H1 (cell line): ENCODE measurements at regions not wholly inside any gene's neighbourhood (a gene's known extent, or its start where the extent isn't known, plus 50 kb on each side); places are given as distances from the start of the nearest gene placed in this dataset.

ENCODE experiments used
- CTCF ChIA-PET: fragments of 300-600 bp; sonication (Branson Sonifier 250); formaldehyde crosslinking; loops from one replicate; lab custom pipeline; 2021; ENCODE audit not compliant: partially characterized antibody; lab: Charles Lee
- POLR2A ChIA-PET: fragments of 300-600 bp; sonication (Branson Sonifier 250); formaldehyde crosslinking; loops from one replicate; lab custom pipeline; 2021; ENCODE audit warnings: inconsistent platforms; ENCODE audit not compliant: partially characterized antibody; lab: Charles Lee
- DNase-seq, 2 experiments: peaks; one replicate each; pipeline versions ENCODE4 v3.0.0 to v3.0.0-alpha.2; 2010 to 2022; ENCODE audit warnings: low spot score in 2 of 2, low read depth in 1 of 2, mixed read lengths in 1 of 2
- FAIRE-seq: peaks from 2 replicates; lab custom pipeline; 2011; peaks lifted over from hg19 to GRCh38; lab: Jason Lieb, UNC
- H2AFZ ChIP-seq: 2 replicates; pipeline ENCODE4 v1.8.1; 2012; ENCODE audit warnings: low read length, inconsistent platforms
- H2AK5ac ChIP-seq: 2 replicates; pipeline ENCODE4 v1.6.1; 2013; ENCODE audit warnings: low read depth, low read length
- H2BK120ac ChIP-seq: replicated peaks from 2 replicates; pipeline ENCODE3; 2013; ENCODE audit warnings: low read depth, low read length, inconsistent platforms
- H2BK12ac ChIP-seq: 2 replicates; pipeline ENCODE4 v1.6.1; 2013; ENCODE audit warnings: low read depth, low read length
- H2BK15ac ChIP-seq: 2 replicates; pipeline ENCODE4 v1.6.1; 2013; ENCODE audit warnings: low read length
- H2BK20ac ChIP-seq: 2 replicates; pipeline ENCODE4 v1.6.1; 2013; ENCODE audit warnings: low read length
- H2BK5ac ChIP-seq: 2 replicates; pipeline ENCODE4 v1.6.1; 2013; ENCODE audit warnings: low read depth, low read length
- H3K14ac ChIP-seq: 2 replicates; pipeline ENCODE4 v1.6.1; 2013; ENCODE audit warnings: inconsistent platforms; ENCODE audit not compliant: insufficient read length
- H3K18ac ChIP-seq: 2 replicates; pipeline ENCODE4 v1.6.1; 2013; ENCODE audit warnings: low read length; ENCODE audit errors: extremely low read depth
- H3K23ac ChIP-seq: 2 replicates; pipeline ENCODE4 v1.6.1; 2013; ENCODE audit warnings: inconsistent platforms; ENCODE audit not compliant: insufficient read length
- H3K23me2 ChIP-seq: 2 replicates; pipeline ENCODE4 v1.6.1; 2013; ENCODE audit warnings: low read depth, low read length
- H3K27ac ChIP-seq: 2 replicates; pipeline ENCODE4 v1.6.1; 2011; ENCODE audit warnings: low read depth, low read length, inconsistent platforms
- H3K27me3 ChIP-seq, 4 experiments: replicated peaks in 1 of 4; 1 replicate in 1 of 4; 2 replicates in 3 of 4; pipeline versions ENCODE4 v1.6.1 to v1.8.1; 2011 to 2013; ENCODE audit warnings: low read length in 3 of 4, mild to moderate bottlenecking in 3 of 4, inconsistent platforms in 2 of 4, mixed read lengths in 2 of 4, moderate library complexity in 1 of 4; ENCODE audit not compliant: control insufficient read depth in 3 of 4, insufficient read depth in 3 of 4; ENCODE audit errors: extremely low read depth in 1 of 4
- H3K36me3 ChIP-seq, 4 experiments: 2 replicates each; pipeline versions ENCODE4 v1.6.1 to v1.8.1; 2011 to 2013; ENCODE audit warnings: mild to moderate bottlenecking in 4 of 4, low read length in 3 of 4, moderate library complexity in 2 of 4, control low read depth in 1 of 4, inconsistent platforms in 1 of 4; ENCODE audit not compliant: insufficient read depth in 4 of 4, control insufficient read depth in 2 of 4
- H3K4ac ChIP-seq: replicated peaks from 2 replicates; pipeline ENCODE3; 2013; ENCODE audit warnings: low read length, low read depth, mixed read lengths, inconsistent platforms; ENCODE audit not compliant: insufficient read length
- H3K4me1 ChIP-seq, 4 experiments: replicated peaks in 1 of 4; 1 replicate in 1 of 4; 2 replicates in 3 of 4; pipeline versions ENCODE4 v1.6.1 to v1.8.1; 2011 to 2013; ENCODE audit warnings: low read length in 3 of 4, inconsistent platforms in 2 of 4, mixed read lengths in 1 of 4; ENCODE audit not compliant: insufficient read depth in 4 of 4, control insufficient read depth in 3 of 4
- H3K4me2 ChIP-seq, 2 experiments: 2 replicates each; pipeline versions ENCODE4 v1.6.1 to v1.8.1; 2011 to 2013; ENCODE audit warnings: low read depth in 2 of 2, low read length in 2 of 2, control low read depth in 1 of 2, inconsistent platforms in 1 of 2, mild to moderate bottlenecking in 1 of 2; ENCODE audit not compliant: insufficient read depth in 1 of 2
- H3K4me3 ChIP-seq, 4 experiments: fragments of 200-600, 300-600 bp in 1 of 4; sonication (generic), shearing (Covaris generic), sonication (Bioruptor Twin) in 1 of 4; 2 replicates each; pipeline versions ENCODE4 v1.5.1 to v1.8.1; 2011 to 2016; ENCODE audit warnings: low read length in 4 of 4, low read depth in 3 of 4, control low read depth in 2 of 4, inconsistent platforms in 2 of 4, mild to moderate bottlenecking in 2 of 4, mixed read lengths in 1 of 4, moderate library complexity in 1 of 4; ENCODE audit not compliant: insufficient read depth in 2 of 4; ENCODE audit errors: extremely low read depth in 1 of 4
- H3K56ac ChIP-seq: replicated peaks from 2 replicates; pipeline ENCODE3; 2013; ENCODE audit warnings: low read depth, mild to moderate bottlenecking, mixed read lengths, low read length, inconsistent platforms; ENCODE audit not compliant: insufficient read length
- H3K79me1 ChIP-seq: 2 replicates; pipeline ENCODE4 v1.6.1; 2013; ENCODE audit warnings: low read depth, low read length, control low read depth
- H3K79me2 ChIP-seq, 2 experiments: 2 replicates each; pipeline versions ENCODE4 v1.6.1 to v1.8.1; 2012 to 2013; ENCODE audit warnings: low read length in 2 of 2, mild to moderate bottlenecking in 2 of 2, inconsistent platforms in 1 of 2; ENCODE audit not compliant: insufficient read depth in 2 of 2, control insufficient read depth in 1 of 2
- H3K9ac ChIP-seq, 4 experiments: replicated peaks in 1 of 4; 1 replicate in 1 of 4; 2 replicates in 3 of 4; pipeline versions ENCODE4 v1.6.1 to v1.8.1; 2011 to 2013; ENCODE audit warnings: low read depth in 3 of 4, low read length in 3 of 4, control low read depth in 2 of 4, mild to moderate bottlenecking in 2 of 4, moderate library complexity in 2 of 4, inconsistent platforms in 1 of 4; ENCODE audit errors: extremely low read depth in 1 of 4
- H3K9me3 ChIP-seq, 2 experiments: 2 replicates each; pipeline versions ENCODE4 v1.6.1 to v1.8.1; 2012 to 2013; ENCODE audit warnings: mild to moderate bottlenecking in 2 of 2, moderate library complexity in 2 of 2, control low read depth in 1 of 2, inconsistent platforms in 1 of 2, low read depth in 1 of 2, low read length in 1 of 2, mixed read lengths in 1 of 2; ENCODE audit not compliant: insufficient read depth in 2 of 2
- H4K20me1 ChIP-seq, 2 experiments: replicated peaks in 1 of 2; 2 replicates each; pipeline versions ENCODE3 to v1.8.1; 2011 to 2013; ENCODE audit warnings: inconsistent platforms in 2 of 2, low read length in 2 of 2, mild to moderate bottlenecking in 1 of 2; ENCODE audit not compliant: insufficient read depth in 2 of 2, control insufficient read depth in 1 of 2
- H4K5ac ChIP-seq: 2 replicates; pipeline ENCODE4 v1.6.1; 2013; ENCODE audit warnings: low read length, low read depth, mixed read lengths, inconsistent platforms; ENCODE audit not compliant: insufficient read length
- H4K8ac ChIP-seq: 2 replicates; pipeline ENCODE4 v1.8.0; 2013; ENCODE audit warnings: mild to moderate bottlenecking, moderate library complexity, low read length, inconsistent platforms; ENCODE audit not compliant: insufficient read depth; ENCODE audit errors: extremely low read depth
- H4K91ac ChIP-seq: replicated peaks from 2 replicates; pipeline ENCODE3; 2013; ENCODE audit warnings: low read length, mixed read lengths, inconsistent platforms; ENCODE audit not compliant: insufficient read length
- ASH2L ChIP-seq: fragments of 200-600, 300-600 bp; sonication (generic); IDR thresholded peaks from one replicate; pipeline ENCODE4 v1.7.1; 2017; ENCODE audit warnings: low read length
- CBX8 ChIP-seq: fragments of 300-800, 300-1000 bp; sonication (generic); IDR thresholded peaks from 2 replicates; pipeline ENCODE4 v1.7.1; 2016; ENCODE audit warnings: low read depth, low read length, borderline replicate concordance
- CHD2 ChIP-seq: IDR thresholded peaks from 2 replicates; pipeline ENCODE4 v1.6.1; 2012; ENCODE audit warnings: low read length, improper control_type of control experiment
- EGR1 ChIP-seq: IDR thresholded peaks from 2 replicates; pipeline ENCODE4 v1.6.1; 2011; ENCODE audit warnings: low read depth, low read length, borderline replicate concordance
- EZH2 ChIP-seq: fragments of 200-600 bp; sonication (generic); IDR thresholded peaks from 2 replicates; pipeline ENCODE4 v1.7.1; 2012; ENCODE audit warnings: low read depth, mild to moderate bottlenecking, moderate library complexity, low read length, inconsistent platforms; ENCODE audit not compliant: severe bottlenecking
- POLR2AphosphoS5 ChIP-seq: IDR thresholded peaks from 2 replicates; pipeline ENCODE4 v1.6.1; 2011; ENCODE audit warnings: low read depth, low read length
- RNF2 ChIP-seq: fragments of 200-900, 300-1000 bp; sonication (generic); IDR thresholded peaks from 2 replicates; pipeline ENCODE4 v1.7.1; 2016; ENCODE audit warnings: borderline replicate concordance, low read depth, mild to moderate bottlenecking, antibody characterized with exemption, low read length; ENCODE audit not compliant: poor library complexity, severe bottlenecking; ENCODE audit errors: missing control alignments
- SRF ChIP-seq: IDR thresholded peaks from 2 replicates; pipeline ENCODE4 v1.6.1; 2011; ENCODE audit warnings: mild to moderate bottlenecking, low read depth, low read length, moderate library complexity
- SUZ12 ChIP-seq: fragments of 200-600 bp; sonication (generic); IDR thresholded peaks from 2 replicates; pipeline ENCODE4 v1.6.1; 2012; ENCODE audit warnings: mild to moderate bottlenecking, inconsistent platforms, low read length, moderate library complexity, mixed read lengths
- TAF1 ChIP-seq: IDR thresholded peaks from 2 replicates; pipeline ENCODE4 v1.6.1; 2011; ENCODE audit warnings: mild to moderate bottlenecking, low read depth, low read length
- TBP ChIP-seq: IDR thresholded peaks from 2 replicates; pipeline ENCODE4 v1.6.1; 2011; ENCODE audit warnings: low read depth, low read length, improper control_type of control experiment
- WGBS, 2 experiments: shearing (Covaris generic) in 1 of 2; methylation state at CpG; one replicate each; pipeline versions ENCODE4 v1.1.6 to v1.1.7; 2013 to 2015; ENCODE audit warnings: low lambda C conversion rate in 2 of 2, mixed read lengths in 2 of 2, inconsistent platforms in 1 of 2, low coverage in 1 of 2, missing lambda C conversion rate in 1 of 2; ENCODE audit not compliant: insufficient replicate concordance in 2 of 2, insufficient coverage in 1 of 2, insufficient read length in 1 of 2; ENCODE audit errors: extremely low coverage in 1 of 2, missing lambda C conversion rate in 1 of 2; 5-methylcytosine and 5-hydroxymethylcytosine counted together

GRCh38 chr2:217462121-217462520, 540.7 kb downstream of the TNS1 start:
- no peak overlapping the region for H3K14ac ChIP-seq
- no peaks in the 10 kb centered on the region for H3K79me2 ChIP-seq
- H3K4me3 ChIP-seq = no peak overlapping the region
- H3K56ac ChIP-seq = no peak overlapping the region
- no peak overlapping the region for H4K5ac ChIP-seq
- no peak overlapping the region for H3K4ac ChIP-seq
- H2BK5ac ChIP-seq = no peak overlapping the region
- CTCF ChIA-PET = interaction anchor here (8.0 kb wide), 1 partner anchor 16 kb away, joined by 26 read pairs; no protein-coding TSS in a partner anchor
- H4K91ac ChIP-seq = no peak overlapping the region
- H4K8ac ChIP-seq = no peak overlapping the region
- FAIRE-seq (no peak), DNase-seq (no peak)
- no peaks in the 10 kb centered on the region for H3K23me2 ChIP-seq
- H2BK15ac ChIP-seq = no peak overlapping the region
- H3K36me3 ChIP-seq = no peaks in the 10 kb centered on the region
- no peak overlapping the region for H2AK5ac ChIP-seq
- H3K9ac ChIP-seq = no peak overlapping the region
- H3K23ac ChIP-seq = no peak overlapping the region
- no peak overlapping the region for H3K4me2 ChIP-seq
- no peak overlapping the region for H2BK12ac ChIP-seq
- no peaks in the 10 kb centered on the region for H3K79me1 ChIP-seq
- no peaks in the 10 kb centered on the region for H3K9me3 ChIP-seq
- no peaks in the 10 kb centered on the region for H3K27me3 ChIP-seq
- no peaks in the 10 kb centered on the region for H3K4me1 ChIP-seq
- POLR2A ChIA-PET = no interaction called here
- H3K18ac ChIP-seq = no peak overlapping the region
- no peak overlapping the region for H2BK20ac ChIP-seq
- WGBS, 2 experiments = 71% methylated on average over 2 of the region's 2 CpGs; no CpG with 5 or more reads in 1 of the 2 experiments
- no peak overlapping the region for H2BK120ac ChIP-seq
- no peak overlapping the region for H2AFZ ChIP-seq
- H4K20me1 ChIP-seq = no peaks in the 10 kb centered on the region
- H3K27ac ChIP-seq = no peak overlapping the region
- TF ChIP-seq CBX8 (no peak), ASH2L (no peak), POLR2AphosphoS5 (no peak), EGR1 (no peak), TAF1 (no peak), SUZ12 (no peak), RNF2 (no peak), CHD2 (no peak), EZH2 (no peak), SRF (no peak), TBP (no peak)
